ENCODE measurements at regions not wholly inside any gene's neighbourhood (a gene's known extent, or its start where the extent isn't known, plus 50 kb on each side); places are given as distances from the start of the nearest gene placed in this dataset.
"Not testable (repeated sequence)": the region's sequence is repeated elsewhere in the genome, so short reads cannot be mapped to it uniquely, and the experiment has no call there.

DNA sequence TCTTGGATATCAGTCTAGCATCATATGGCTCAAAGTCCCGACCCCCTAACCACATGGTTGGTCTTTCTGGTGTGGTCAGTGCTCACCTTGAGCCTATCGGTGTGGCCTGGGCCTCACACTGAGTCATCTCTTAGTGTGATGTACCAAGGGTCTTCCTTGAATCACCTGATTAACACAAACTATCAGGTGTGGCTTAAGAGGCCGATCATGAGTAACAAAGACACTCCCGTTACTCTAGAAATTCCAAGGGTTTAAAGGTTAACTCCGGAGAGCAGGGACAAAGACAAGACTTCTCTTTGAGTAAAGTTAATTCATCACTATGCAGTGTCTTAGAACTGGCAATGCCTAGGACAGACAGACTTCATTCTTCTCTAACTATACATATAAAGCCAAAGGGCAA lies 52.3 kb upstream of the ARMC3 start:
- no peak for DNase-seq

DNA sequence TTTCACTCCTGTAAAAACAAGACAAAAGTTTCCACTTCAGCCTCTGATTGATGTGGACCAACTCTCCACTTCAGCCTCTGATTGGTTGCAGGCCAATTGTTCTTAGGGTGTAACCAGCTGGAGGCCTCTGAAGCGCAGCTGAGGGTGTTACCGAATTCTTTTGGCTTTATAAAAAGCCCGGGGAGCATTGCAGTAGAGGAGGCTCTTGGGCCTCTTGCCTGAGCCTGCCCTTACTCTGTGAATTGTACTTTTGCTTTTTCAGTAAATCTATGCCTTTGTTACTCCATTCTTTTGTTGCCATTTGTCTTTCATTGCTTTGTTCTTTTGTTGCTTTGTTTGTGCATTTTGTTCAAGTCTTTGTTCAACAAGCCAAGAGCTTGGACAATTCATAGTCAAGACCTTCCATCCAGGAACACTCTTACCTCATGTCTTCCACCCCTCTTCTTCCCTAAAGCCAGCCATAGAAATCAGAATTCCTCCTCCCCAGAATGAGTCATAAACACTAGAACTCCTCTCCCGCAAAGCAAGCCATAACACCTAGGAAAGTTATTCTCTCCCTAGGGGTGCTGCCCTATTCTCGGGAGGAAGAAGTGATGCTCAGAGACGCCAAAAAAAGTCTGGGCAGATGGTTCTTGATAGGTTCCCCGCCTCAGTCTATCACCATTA lies 53.5 kb upstream of the ARMC3 start:
- DNase-seq, result no peak

DNA sequence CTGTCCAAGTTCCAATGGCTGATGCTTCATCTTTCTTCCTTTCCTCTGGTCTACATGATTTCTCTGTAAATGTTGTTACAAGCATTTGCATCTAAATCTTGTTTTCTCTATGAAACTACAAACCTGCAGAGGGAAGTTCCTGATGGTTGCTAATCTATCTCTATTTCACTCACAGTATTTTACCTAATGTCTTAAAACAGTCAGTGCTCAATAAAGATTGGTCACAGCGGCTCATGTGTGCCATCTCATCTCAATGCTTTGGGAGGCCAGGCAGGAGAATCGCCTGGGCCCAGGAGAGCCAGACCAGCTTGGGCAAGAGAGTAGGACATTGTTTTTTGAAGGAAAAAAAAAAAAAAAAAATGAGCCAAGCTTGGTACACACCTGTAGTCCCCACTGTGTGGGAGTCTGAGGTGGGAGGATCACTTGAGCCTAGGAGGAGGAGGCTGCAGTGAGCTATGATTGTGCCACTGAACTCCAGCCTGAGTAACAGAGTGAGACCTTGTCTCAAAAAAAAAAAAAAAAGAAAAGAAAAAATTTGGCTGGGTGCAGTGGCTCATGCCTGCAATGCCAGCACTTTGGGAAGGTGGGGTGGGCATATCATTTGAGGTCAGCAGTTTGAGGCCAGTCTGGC lies 71.3 kb upstream of the ARMC3 start:
- DNase-seq, result no peak

DNA sequence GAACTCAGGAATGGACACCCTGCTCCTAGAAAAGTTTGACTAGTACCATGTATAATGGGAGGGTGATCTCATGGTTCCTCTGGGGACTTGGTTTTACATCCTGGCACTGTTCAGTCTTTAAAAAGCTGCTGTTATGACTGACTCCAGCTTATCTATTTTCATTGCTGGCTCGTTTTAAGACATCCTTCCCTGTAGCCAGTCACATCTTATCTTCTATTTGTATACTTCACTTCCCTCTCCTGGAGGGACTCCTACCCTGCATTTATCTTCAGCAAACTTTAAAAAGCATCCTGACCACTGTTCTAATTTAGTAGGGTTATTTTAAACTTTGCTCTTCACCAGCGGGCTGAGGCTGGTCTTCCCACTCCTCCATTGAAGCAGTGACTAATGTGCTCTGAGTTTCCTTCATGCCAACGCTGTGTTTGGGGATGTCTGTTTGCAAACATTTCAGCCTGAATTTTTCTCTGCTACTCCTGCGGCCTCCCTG lies 72.9 kb upstream of the ARMC3 start:
- no peak for DNase-seq

DNA sequence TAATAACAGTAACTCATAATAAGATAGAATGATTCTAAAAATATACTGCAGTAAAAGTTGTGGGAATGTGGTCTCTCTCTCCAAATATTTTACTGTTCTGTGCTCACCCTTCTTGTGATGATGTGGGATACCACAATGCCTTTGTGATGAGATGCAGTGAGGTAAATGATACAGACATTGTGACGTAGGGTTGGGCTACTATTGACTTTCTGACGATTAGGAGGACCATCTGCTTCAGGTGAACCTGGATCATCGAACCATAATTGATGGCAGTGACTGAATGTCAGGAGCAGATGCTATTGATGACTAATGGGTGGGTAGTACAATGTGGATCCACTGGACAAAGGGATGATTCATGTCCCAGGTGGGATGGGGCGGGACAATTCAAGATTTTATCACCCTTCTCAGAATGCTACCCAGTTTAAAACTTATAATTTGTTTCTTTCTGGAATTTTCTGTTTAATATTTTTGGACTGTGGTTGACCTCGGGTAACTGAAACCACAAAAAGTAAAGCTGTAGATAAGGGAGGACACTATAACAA lies 73.9 kb upstream of the ARMC3 start:
- no peak for DNase-seq

DNA sequence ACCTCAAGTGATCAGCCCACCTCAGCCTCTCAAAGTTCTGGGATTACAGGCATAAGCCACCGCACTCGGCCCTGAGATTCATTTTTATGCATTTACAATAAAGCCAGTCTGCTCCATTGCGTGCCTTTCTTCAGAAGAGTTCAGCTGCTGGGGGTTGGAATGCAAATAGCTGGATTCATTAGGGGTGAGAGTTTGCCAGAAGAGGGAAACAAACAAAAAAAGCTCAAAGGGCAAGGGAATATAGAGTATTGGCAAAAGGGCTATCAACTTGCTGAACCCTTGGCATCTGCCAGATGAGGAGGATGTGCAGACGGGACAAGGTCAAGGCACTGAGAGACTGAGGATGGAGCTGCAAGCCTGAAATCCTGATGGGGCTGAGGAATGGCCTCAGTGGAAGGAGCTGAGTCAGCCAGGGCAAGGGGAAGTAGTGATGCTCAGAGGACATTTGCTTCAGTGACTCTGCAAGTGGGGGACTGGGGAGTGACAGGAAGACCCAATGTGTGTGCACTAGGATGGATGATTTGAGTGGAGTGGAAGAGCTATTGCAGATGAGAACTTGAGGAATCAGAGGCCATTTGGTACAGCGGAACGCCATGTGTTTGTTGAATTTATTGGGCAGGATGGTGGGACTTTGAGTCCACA lies 75.0 kb upstream of the ARMC3 start:
- DNase-seq, result no peak

DNA sequence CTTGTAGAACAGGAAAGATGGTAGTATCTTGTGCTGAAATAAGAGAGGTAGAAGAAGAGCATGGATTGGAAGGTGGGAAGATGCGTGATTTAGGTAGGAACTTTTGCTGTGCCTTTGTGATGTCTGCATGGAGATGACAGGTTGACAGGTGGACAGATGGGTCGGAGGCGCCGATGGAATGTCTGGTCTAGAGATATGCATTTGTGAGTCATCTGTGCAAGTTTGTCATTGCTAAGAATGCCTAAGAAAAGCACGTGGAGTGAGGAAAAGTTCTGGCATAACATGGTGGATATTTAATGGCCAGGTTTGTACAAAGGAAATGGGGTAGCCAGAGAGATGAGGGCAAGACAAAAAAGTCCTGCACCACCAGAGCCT lies 76.0 kb upstream of the ARMC3 start:
- no peak for DNase-seq

DNA sequence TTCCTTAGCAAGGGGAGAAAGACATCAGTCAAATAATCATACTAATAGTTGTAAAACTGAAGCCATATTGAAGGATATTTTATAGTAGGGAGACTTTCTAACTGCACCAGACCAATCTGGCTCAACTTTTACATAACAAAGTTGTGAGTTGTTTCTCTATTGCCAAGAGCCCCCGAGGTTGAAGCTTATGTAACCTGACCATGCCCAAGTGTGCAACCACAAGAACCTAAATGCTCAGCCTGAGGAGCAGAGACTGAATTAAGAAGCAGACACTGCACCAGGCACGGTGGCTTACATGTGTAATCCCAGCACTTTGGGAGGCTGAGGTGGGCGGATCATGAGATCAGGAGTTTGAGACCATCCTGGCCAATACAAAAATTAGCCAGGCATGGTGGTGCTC lies 77.3 kb upstream of the ARMC3 start:
- no peak for DNase-seq

DNA sequence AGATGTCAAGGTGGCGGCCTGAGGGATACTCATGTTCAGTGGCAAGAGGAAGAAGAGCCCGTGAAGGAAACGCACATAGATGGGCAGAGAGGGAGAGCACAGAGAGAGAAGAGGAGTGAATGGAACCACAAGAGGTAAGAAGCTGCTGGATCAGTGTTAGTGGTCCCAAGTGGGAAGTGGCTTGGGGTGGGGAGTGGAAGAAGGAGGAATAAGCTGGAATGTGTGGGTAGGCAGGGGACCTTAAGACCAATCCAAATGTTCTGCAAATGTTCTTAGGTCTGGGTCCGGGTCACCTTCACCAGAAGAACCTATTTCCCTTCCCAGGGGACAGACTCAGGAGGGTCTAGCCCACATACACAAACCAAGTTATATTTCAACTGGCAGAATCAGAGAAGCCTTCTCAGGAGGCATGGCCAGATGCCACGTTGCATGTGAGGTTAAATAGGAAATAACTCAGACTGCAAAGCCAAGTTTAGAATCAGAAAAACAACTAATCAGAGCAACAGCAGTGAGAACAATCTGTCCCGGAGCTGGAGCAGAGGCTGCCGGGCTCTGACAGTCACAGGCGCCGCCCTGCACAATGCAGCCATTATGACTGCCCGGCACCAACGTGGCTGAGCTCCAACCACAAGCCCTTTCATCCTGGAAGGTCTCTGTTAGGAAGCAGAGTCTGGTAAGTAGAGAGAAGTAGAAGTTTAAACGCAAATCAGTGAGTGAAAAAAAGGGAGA lies 78.6 kb upstream of the ARMC3 start:
- DNase-seq, result peak; percentile 4

DNA sequence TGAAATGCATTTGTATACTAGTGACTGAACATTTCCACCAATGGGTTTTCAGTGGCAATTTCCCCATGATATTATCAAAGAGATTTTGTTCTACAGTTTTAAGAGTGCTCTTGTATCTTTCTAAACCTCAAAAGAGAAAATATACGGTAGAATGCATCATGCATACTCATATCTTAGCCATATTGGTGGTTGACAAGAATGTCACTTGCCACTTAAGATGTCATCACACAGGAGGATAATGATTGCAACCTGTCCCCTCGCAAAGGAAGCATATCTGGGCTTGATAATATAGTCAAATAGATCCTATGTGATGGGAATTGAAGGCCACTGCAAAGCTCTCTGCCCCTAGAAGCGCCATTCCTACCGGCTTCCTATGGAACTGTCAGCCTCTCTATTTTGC lies 79.3 kb upstream of the ARMC3 start:
- DNase-seq, result no peak

DNA sequence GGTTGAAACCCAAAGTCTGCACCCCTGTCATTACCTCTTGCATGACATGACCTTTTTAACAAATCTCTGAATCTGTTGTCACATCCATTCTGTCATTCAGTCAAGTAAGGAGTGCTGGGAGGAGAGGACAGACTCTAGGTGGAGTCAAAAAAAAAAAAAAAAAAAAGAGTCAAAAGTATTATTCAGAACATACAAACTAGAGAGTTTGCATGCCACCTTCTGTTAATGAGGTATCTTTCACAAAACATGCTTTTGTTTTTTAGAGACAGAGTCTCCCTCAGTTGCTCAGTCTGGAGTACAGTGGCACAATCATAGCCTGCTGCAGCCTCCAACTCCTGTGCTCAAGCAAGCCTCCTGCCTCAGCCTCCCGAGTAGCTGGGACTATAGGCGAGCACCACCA lies 81.6 kb upstream of the ARMC3 start:
- DNase-seq, result no peak

DNA sequence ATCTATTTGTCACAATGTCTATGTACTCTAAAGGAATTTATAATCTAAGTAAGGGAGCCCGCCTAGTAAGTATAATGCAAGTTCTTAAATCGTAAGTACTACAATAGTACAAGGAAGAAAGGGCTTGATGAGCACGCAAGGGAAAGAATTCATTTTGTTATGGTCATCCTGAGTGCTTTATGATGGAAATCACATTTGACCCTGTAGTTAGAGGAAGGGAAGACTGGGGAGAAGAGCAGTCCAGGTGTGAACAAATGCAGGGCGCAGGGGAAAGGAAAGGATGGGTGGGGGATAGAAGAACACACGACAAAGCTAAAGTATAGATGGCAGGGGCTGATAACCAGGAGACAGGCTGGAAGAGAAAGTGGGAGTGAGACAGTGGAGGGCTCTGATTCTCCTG lies 88.2 kb upstream of the ARMC3 start:
- DNase-seq, result no peak

DNA sequence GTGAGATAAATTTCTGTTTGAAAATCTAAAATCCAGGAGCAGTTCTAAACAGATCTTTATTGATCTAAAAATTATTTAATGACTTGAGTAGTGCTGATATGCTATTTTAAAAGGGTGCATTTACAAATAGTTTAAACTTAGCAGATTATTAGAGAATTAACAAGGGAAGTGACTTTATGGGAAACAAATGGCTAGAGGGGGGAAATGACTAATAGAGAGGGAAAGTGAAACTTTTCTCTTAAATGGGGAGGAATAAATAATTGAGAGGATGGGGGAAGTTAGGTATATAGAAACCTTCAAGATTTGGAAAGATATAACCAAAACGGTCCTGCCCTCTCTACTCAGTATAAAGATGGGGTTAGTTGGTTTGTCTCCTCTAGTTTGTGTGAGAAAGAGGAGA lies 90.1 kb upstream of the ARMC3 start:
- DNase-seq, result no peak

DNA sequence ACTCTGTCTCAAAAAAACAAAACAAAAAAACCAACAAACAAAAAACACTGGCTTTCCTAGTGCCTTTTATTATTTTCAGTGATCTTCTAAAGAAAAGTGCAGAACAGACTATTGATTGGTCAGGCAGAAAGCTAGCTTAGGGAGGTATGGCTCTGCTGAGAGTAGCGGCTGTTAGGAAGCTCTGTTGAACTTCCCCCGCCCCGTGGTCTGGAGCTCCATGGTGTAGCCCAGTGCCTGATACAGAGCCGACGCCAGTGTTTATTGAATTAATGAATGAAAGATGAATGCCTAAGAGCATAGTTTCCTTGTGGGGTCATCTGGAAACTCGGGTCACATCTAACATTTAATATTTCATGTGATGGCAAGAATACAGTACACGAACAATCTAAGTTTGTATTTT lies 90.5 kb upstream of the ARMC3 start:
- no peak for DNase-seq

DNA sequence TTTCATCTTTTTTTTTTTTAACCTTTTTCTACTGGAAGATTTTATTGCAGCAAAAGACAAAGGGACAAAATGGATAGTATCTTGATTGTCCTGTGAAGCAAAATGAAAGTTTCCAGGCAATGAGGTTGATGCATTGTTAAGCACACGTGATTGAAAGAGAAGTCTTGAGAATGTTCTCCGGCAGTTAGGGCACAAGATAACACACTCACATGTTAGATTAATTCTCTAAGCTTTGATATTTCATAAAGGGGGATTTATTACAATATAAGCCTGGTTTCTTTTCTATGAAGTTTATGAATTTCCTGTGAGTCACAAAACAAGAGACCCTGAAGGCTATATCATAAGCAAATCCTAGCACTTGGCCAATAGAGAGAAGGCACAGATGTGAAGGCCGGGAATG lies 93.4 kb upstream of the ARMC3 start:
- DNase-seq, result no peak

DNA sequence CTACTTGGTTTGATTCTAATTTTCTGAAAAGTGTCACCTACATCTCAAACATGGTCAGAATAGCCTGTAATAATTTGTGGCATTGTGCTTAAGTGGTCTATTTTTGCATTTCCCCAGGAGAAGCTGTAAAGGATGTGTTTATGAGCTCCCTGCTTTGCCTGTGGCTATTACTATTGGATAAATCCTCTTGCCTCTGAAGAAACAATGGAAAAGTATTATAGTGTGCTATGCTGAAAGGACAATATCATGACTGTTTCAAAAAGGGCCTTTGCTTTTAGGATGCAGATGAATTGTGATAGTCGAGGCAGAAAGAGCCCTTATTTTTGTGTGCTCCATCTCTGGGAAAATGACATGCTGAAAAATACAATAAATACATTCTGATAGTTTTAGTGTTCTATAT lies 94.1 kb upstream of the ARMC3 start:
- DNase-seq, result no peak

DNA sequence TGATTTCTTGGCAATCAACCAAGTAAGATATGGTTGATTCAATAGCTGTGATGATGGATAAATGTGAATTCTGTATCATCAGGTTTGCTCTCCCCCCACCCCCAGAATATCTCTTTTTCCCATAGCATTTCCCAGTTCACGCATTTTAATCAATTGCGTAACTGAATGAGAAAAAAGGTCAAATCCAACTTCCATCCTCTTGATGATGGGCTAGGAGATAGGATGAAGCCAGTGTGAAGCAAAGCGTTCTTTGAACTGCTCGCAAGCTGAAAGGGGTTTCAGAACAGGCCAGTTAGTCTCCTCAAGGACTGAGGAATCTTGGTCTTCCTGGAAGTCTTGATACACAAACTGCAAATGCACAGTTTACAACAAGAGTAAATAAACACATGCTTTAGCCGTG lies 94.5 kb upstream of the ARMC3 start:
- DNase-seq, result no peak

DNA sequence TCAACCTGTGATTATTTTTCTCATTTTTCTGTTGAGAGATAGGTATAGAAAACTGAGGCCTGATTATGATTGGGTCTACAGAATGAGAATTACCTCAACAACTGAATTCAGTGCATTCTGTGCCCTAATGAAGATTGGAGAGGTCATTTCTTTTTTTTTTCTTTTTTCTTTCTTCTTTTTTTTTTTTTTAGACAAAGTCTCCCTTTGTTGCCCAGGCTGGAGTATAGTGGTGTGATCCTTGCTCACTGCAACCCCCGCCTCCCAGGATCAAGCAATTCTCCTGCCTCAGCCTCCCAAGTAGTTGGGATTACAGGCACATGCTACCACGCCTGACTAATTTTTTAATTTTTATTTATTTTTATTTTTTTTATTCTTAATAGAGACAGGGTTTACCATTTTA lies 95.0 kb upstream of the ARMC3 start:
- DNase-seq, result no peak

DNA sequence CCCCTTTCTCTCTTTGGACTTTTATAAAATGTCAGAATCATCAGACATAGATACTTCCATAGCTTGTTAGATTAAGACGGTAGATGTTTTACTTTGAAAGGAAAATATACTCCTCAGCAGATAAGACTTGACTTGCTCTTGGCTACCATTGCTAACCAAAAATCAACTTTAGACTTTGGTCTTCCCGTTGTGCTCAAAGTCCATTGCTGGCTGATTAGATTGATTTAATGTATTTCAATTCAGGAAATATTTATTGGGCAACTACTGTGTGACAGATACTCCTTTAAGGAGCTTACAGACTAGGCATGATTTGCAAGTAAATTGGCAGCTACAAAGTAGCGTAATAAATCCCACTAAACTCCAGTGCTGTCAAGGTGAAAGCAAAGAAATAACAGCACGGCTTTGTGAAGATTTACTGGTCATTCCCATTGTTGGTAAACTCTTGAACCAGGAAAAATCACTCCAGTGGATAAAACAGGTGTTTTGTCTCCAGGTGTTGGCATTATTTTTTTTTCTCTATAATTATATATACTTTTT lies 95.7 kb upstream of the ARMC3 start:
- no peak for DNase-seq

DNA sequence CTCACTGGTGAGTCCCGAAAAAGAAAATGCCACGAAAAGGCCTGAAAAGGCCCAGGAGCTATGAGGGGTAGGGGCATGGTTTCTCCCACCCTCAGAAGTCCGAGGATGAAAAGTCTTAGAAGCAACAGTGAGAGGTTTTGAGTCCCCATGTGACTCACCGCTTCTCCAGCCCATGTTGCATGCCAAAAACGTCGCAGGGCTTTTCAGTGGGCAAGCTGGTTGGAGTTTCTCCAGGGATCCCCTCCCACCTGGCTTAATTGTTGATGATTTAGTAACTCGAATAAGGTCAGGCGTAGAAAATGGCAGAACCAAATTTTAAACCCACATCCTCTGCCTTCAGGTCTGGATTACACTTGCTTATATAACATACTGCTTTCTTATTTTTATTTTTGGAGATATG lies 96.3 kb upstream of the ARMC3 start:
- no peak for DNase-seq

DNA sequence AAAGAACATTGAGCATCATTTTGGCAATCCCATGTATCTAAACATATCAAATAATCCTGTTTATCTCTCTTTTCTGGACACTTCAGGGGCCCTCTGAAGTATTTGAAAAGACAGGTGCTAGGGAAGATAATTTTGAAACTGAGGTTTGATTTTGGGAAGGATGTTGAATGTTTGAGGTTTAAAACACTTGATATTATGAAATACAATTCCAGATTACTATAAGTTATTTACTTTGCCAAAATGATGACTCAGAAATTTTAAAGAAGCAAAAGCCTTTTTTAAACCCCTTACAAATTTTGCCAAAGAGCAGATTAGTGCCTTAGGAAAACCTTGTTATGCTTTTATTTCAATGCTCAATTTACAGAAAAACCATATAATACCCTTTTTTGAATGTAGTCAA lies 99.1 kb upstream of the ARMC3 start:
- not testable (repeated sequence) for DNase-seq

DNA sequence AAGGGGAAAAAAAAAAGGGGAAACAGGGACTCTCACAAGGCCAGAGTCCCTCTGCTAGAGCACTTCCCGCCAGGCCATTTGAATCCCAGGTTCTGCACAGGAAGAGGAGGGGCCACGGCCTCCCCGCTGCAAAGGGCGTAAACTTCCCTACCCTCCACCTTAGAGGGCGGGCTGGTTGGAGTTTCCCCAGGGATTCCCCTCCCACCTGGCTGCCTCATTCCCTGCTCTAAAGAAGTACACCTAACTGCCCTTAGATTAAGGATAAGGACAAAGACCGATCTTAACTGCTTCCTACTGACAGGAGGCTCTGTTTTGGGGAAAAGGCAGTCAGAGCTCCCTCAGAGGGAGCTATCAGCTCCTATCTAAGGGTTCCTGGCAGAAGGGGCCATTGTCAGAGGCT lies 102.0 kb upstream of the ARMC3 start:
- DNase-seq, result no peak

DNA sequence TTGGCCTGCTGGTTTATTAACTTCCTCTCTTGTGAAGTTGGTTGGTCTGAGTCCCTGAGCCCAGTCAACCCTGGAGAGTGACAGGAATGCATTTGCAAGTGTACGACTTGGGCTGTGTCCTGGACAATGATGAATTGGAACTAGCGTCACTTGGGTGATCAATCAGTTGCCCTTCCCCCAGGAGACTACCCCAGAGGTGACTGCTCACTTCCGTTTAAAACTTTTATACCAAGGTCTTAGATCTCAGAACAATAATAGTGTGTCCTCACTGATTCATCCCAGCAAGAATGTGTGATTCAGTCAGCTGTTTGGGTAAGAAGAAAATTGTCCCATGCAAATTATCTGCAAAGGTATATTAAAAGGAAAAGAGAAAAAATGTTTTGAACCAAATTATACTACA lies 102.9 kb upstream of the ARMC3 start:
- DNase-seq, result no peak
